H1 (cell line): ENCODE measurements at regions not wholly inside any gene's neighbourhood (a gene's known extent, or its start where the extent isn't known, plus 50 kb on each side); places are given as distances from the start of the nearest gene placed in this dataset.

Experiments used
- ASH2L ChIP-seq: fragments of 200-600, 300-600 bp; sonication (generic); IDR thresholded peaks from one replicate; pipeline ENCODE4 v1.7.1; 2017; ENCODE audit warnings: low read length
- CBX8 ChIP-seq: fragments of 300-800, 300-1000 bp; sonication (generic); IDR thresholded peaks from 2 replicates; pipeline ENCODE4 v1.7.1; 2016; ENCODE audit warnings: low read depth, low read length, borderline replicate concordance
- CTBP2 ChIP-seq: IDR thresholded peaks from 2 replicates; pipeline ENCODE4 v1.7.0; 2011; ENCODE audit warnings: borderline replicate concordance, mild to moderate bottlenecking, moderate library complexity, mixed read lengths, low read length; ENCODE audit not compliant: insufficient read depth, insufficient read length
- CTCF ChIP-seq, 3 experiments: IDR thresholded peaks; 1 replicate in 2 of 3; 2 replicates in 1 of 3; pipeline versions ENCODE4 v1.5.1 to v1.6.1; 2011; ENCODE audit warnings: low read length in 3 of 3, mild to moderate bottlenecking in 3 of 3, inconsistent platforms in 2 of 3, low read depth in 1 of 3, moderate library complexity in 1 of 3; ENCODE audit not compliant: insufficient read depth in 1 of 3; ENCODE audit errors: control extremely low read depth in 1 of 3
- EP300 ChIP-seq, 2 experiments: IDR thresholded peaks; 1 replicate in 1 of 2; 2 replicates in 1 of 2; pipeline ENCODE4 v1.6.1; 2011 to 2012; ENCODE audit warnings: low read depth in 2 of 2, low read length in 2 of 2, mild to moderate bottlenecking in 2 of 2, borderline replicate concordance in 1 of 2, inconsistent platforms in 1 of 2, moderate library complexity in 1 of 2
- FOSL1 ChIP-seq: IDR thresholded peaks from 2 replicates; pipeline ENCODE4 v1.6.1; 2011; ENCODE audit warnings: mild to moderate bottlenecking, low read depth, low read length, moderate library complexity; ENCODE audit not compliant: insufficient read depth
- GTF2F1 ChIP-seq: IDR thresholded peaks from 2 replicates; pipeline ENCODE4 v1.6.1; 2012; ENCODE audit warnings: low read depth, low read length, improper control_type of control experiment, borderline replicate concordance
- HDAC2 ChIP-seq, 2 experiments: fragments of 300-600 bp in 1 of 2; sonication (generic) in 1 of 2; IDR thresholded peaks; 2 replicates each; pipeline ENCODE4 v1.6.1; 2011 to 2012; ENCODE audit warnings: low read depth in 2 of 2, low read length in 2 of 2, mild to moderate bottlenecking in 2 of 2, moderate library complexity in 2 of 2, borderline replicate concordance in 1 of 2, inconsistent platforms in 1 of 2
- KDM1A ChIP-seq: fragments of 200-600, 300-600 bp; sonication (generic); IDR thresholded peaks from 2 replicates; pipeline ENCODE4 v1.7.1; 2016; ENCODE audit warnings: mild to moderate bottlenecking, low read length, borderline replicate concordance
- NRF1 ChIP-seq: IDR thresholded peaks from 2 replicates; pipeline ENCODE4 v1.6.1; 2011; ENCODE audit warnings: mild to moderate bottlenecking, low read depth, low read length, improper control_type of control experiment
- POLR2A ChIP-seq, 2 experiments: IDR thresholded peaks; 1 replicate in 1 of 2; 2 replicates in 1 of 2; pipeline ENCODE4 v1.6.1; 2011; ENCODE audit warnings: low read depth in 2 of 2, low read length in 2 of 2, mild to moderate bottlenecking in 2 of 2; ENCODE audit errors: control extremely low read depth in 1 of 2
- POLR2AphosphoS5 ChIP-seq: IDR thresholded peaks from 2 replicates; pipeline ENCODE4 v1.6.1; 2011; ENCODE audit warnings: low read depth, low read length
- RAD21 ChIP-seq, 2 experiments: IDR thresholded peaks in 1 of 2; conservative IDR thresholded peaks in 1 of 2; 2 replicates each; pipeline ENCODE4 v1.6.1; 2011; ENCODE audit warnings: low read depth in 2 of 2, low read length in 2 of 2, improper control_type of control experiment in 1 of 2, inconsistent platforms in 1 of 2, mild to moderate bottlenecking in 1 of 2, moderate library complexity in 1 of 2
- RNF2 ChIP-seq: fragments of 200-900, 300-1000 bp; sonication (generic); IDR thresholded peaks from 2 replicates; pipeline ENCODE4 v1.7.1; 2016; ENCODE audit warnings: borderline replicate concordance, low read depth, mild to moderate bottlenecking, antibody characterized with exemption, low read length; ENCODE audit not compliant: poor library complexity, severe bottlenecking; ENCODE audit errors: missing control alignments
- SIN3A ChIP-seq, 2 experiments: IDR thresholded peaks in 1 of 2; conservative IDR thresholded peaks in 1 of 2; 2 replicates each; pipeline ENCODE4 v1.6.1; 2011 to 2012; ENCODE audit warnings: low read length in 2 of 2, improper control_type of control experiment in 1 of 2, low read depth in 1 of 2, mild to moderate bottlenecking in 1 of 2
- SP4 ChIP-seq: IDR thresholded peaks from 2 replicates; pipeline ENCODE4 v1.6.1; 2012; ENCODE audit warnings: low read length, inconsistent platforms
- TAF1 ChIP-seq: IDR thresholded peaks from 2 replicates; pipeline ENCODE4 v1.6.1; 2011; ENCODE audit warnings: mild to moderate bottlenecking, low read depth, low read length
- TBP ChIP-seq: IDR thresholded peaks from 2 replicates; pipeline ENCODE4 v1.6.1; 2011; ENCODE audit warnings: low read depth, low read length, improper control_type of control experiment
- TF ChIP-seq, protein P1 (sequence below): IDR thresholded peaks from 2 replicates; pipeline ENCODE4 v1.6.1; 2012; ENCODE audit warnings: low read length, inconsistent platforms

DNA sequence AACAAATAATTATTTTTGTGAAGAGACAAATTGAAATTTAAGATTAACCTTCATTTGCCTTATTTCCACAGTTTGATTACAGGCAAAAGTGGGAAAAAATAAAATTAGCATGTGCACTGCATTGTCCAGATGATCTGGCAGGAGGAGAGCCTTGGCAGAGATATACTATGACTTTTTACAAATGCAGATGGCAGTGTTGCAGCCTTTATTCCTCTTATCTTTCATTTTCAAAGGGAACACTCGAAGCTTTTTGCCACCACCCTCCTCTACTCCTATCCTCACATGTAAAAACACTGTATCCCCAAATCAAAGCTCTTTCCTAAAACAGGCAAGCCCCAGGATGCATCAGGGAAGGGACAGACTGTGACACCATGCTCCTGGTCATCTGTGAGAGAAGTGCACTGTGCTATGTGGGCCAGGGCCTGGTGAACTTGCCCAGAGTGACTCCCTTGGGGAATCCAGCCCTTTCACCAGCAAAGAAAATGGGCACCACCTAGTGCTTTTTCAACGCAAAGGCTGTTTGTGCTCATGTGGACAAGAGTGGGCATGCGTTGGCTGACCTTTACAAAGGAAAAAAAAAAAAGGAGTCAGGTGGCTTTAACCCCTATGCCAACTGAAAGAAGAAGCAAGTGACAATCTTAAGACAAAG, 74.7 kb upstream of the ETAA1 start (continued):
- TF ChIP-seq CTCF (IDR thresholded peaks at IDR 0.05; ENCODE audit: control extremely low read depth in 1 of 3, insufficient read depth in 1 of 3, low read depth in 1 of 3, low read length in 3 of 3), result peak; percentile 22 to 71 (median 58)
- peak in 1 of 2 experiments; percentile 63; a peak in 1 of 4 replicates for TF ChIP-seq HDAC2 (IDR thresholded peaks at IDR 0.05; ENCODE audit: borderline replicate concordance in 1 of 2, low read depth in 2 of 2, low read length in 2 of 2)
- no peak for TF ChIP-seq POLR2A (IDR thresholded peaks at IDR 0.05; ENCODE audit: control extremely low read depth in 1 of 2, low read depth in 2 of 2, low read length in 2 of 2)
- TF ChIP-seq TAF1, result no peak
- no peak for TF ChIP-seq POLR2AphosphoS5
- no peak for TF ChIP-seq FOSL1
- no peak for TF ChIP-seq CBX8
- 0 out of 4 replicates have a peak, but pooled peaks of 1 of the 2 experiments have one; percentile 31 for TF ChIP-seq SIN3A (conservative IDR thresholded peaks at IDR 0.05 in 1 of 2, IDR thresholded peaks at IDR 0.05 in 1 of 2; ENCODE audit: low read depth in 1 of 2, low read length in 2 of 2)
- no peak for TF ChIP-seq EP300 (IDR thresholded peaks at IDR 0.05; ENCODE audit: borderline replicate concordance in 1 of 2, low read depth in 2 of 2, low read length in 2 of 2)
- TF ChIP-seq KDM1A, result no peak
- no peak for TF ChIP-seq CTBP2
- no peak for TF ChIP-seq NRF1
- TF ChIP-seq RNF2, result no peak
- TF ChIP-seq, protein P1, sequence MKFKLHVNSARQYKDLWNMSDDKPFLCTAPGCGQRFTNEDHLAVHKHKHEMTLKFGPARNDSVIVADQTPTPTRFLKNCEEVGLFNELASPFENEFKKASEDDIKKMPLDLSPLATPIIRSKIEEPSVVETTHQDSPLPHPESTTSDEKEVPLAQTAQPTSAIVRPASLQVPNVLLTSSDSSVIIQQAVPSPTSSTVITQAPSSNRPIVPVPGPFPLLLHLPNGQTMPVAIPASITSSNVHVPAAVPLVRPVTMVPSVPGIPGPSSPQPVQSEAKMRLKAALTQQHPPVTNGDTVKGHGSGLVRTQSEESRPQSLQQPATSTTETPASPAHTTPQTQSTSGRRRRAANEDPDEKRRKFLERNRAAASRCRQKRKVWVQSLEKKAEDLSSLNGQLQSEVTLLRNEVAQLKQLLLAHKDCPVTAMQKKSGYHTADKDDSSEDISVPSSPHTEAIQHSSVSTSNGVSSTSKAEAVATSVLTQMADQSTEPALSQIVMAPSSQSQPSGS, result no peak
- TF ChIP-seq RAD21 (IDR thresholded peaks at IDR 0.05 in 1 of 2, conservative IDR thresholded peaks at IDR 0.05 in 1 of 2; ENCODE audit: low read depth in 2 of 2, low read length in 2 of 2), result peak; percentile 81 to 83
- TF ChIP-seq TBP, result no peak
- TF ChIP-seq SP4, result no peak
- no peak for TF ChIP-seq ASH2L
- TF ChIP-seq GTF2F1, result no peak
